Activated effector memory CD4-positive, alpha-beta T cell treated with anti-CD3 and anti-CD28 coated beads, Interleukin-2, amount 50 U/mL, for 16 hours (primary cell): ENCODE measurements at regions not wholly inside any gene's neighbourhood (a gene's known extent, or its start where the extent isn't known, plus 50 kb on each side); places are given as distances from the start of the nearest gene placed in this dataset.

Experiments used
- DNase-seq: peaks from one replicate; pipeline ENCODE4 v3.0.0-alpha.2; 2020

- DNase-seq, result no peak
Observed at GRCh38 chr5:124089578-124089977, 577.6 kb downstream of the CSNK1G3 start.

- no peak for DNase-seq
Observed at GRCh38 chr5:124088289-124089032, 576.5 kb downstream of the CSNK1G3 start.

DNA sequence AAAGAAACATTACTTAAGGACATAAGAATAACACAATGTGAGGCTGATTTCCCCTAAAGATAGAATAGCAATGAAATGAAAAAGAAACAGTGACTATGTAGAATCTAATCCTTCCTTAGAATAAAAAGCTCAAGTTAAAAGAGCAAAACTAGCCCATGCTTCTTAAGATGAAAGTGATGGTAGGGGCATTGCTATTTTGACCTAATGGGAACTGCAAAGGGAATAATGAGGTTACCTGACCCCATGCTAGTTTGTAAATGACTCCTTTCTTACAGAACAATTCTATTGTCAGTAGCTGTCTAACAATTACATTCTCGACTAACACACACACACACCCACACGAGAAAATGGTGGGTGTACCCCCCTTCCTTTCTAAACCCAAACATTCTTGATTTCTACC lies 575.8 kb downstream of the CSNK1G3 start:
- no peak for DNase-seq

GRCh38 chr5:124080256-124080655 lies 568.3 kb downstream of the CSNK1G3 start:
- DNase-seq, result no peak

- no peak for DNase-seq
Observed at GRCh38 chr5:124079062-124079461, 567.1 kb downstream of the CSNK1G3 start.

GRCh38 chr5:124074500-124074899 lies 562.5 kb downstream of the CSNK1G3 start:
- no peak for DNase-seq

DNA sequence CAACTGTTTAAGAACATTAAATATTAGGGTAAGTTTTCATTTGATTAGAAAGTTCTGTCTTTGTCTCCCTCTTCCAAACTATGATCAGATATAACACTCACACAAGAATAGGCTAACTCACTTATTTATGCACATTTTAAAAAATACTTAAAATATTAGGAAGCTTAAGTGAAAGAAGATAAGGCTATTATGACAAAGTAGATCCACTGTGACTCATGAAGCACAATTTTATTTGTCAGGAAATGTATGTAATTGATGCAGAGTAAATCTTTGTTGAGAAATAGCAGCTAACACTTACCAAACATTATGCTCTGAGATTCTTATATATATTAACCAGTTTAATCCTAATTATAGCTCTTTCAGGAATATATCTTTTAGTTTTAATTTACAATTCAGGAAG lies 560.6 kb downstream of the CSNK1G3 start:
- no peak for DNase-seq

GRCh38 chr5:124071039-124071438 lies 559.1 kb downstream of the CSNK1G3 start:
- DNase-seq, result no peak

DNA sequence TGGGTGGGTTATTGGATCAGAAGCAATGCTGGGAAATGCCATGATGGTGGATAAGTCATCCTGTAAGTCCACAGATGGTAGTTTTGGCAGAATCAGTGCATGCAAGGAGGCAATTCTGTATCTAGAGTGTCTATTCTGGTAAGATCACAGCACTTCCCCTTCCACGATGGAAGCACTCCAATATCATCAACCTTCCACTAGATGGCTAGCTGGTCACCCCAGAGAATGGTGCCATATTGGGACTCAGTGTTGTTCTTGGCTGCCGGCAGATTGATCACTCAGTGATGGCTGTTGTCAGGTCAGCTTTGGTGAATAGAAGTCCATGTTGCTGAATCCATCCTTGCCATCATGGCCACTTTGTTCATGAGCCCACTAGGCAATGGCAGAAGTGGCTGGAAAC lies 553.5 kb downstream of the CSNK1G3 start:
- DNase-seq, result no peak

GRCh38 chr5:124064956-124065355 lies 553.0 kb downstream of the CSNK1G3 start:
- DNase-seq, result no peak

- no peak for DNase-seq
Observed at GRCh38 chr5:124061663-124062062, 549.7 kb downstream of the CSNK1G3 start.

- no peak for DNase-seq
Observed at GRCh38 chr5:124061068-124061430, 549.1 kb downstream of the CSNK1G3 start.

DNA sequence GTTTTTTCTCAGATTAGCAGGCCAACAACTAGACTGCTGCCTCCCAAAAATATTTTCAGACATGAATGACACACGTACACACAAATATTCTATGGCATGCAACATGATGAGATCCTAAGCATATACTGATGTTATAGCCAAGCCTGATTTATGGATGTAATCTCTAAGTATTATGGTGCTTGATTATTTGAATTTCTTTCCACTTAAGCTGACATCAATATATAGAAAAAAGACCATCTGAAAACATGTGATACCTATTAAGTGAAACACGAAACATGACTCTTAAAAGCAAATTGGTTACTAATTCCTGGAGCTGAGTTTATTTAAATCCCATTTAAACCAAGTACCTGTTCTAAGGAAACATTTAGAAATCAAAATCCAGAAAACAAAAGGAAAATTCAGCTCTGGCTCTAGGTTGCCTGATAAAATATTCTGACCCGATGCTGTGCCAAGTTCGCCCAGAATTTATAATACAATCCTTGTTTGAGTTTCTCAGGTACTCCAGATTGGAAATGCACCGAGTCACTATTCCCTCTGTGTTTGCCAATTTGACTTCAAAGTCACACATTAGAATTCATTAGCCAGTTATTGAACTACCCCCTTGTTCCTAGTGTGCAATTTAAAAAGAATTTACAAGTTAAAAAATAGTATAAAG lies 548.6 kb downstream of the CSNK1G3 start:
- no peak for DNase-seq

GRCh38 chr5:124060011-124060410 lies 548.0 kb downstream of the CSNK1G3 start:
- DNase-seq, result no peak

GRCh38 chr5:124059200-124059599 lies 547.2 kb downstream of the CSNK1G3 start:
- DNase-seq, result no peak

DNA sequence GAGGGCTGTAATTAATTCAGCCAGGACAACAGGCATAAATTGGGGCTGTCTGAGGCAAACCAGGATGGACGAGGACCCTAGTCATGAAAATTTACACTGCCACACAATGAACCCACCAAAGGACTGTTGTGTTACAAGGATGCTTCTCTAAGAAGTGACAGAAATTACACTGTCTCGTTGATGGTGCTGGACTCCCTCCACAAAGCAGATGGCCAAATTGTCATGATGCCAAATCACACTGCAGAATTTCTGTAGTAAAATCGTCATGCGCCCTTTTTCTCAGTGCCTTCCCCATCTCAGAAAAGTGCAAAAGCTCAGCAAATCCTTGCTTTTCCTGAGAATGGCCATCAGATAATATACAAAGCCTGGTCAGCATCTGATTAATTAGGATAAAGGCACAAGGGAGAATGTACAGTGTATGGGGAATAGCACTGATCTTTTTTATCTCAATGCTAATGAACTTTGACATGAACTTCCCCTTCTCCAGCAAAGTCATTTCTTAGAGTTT lies 545.8 kb downstream of the CSNK1G3 start:
- DNase-seq, result no peak

DNA sequence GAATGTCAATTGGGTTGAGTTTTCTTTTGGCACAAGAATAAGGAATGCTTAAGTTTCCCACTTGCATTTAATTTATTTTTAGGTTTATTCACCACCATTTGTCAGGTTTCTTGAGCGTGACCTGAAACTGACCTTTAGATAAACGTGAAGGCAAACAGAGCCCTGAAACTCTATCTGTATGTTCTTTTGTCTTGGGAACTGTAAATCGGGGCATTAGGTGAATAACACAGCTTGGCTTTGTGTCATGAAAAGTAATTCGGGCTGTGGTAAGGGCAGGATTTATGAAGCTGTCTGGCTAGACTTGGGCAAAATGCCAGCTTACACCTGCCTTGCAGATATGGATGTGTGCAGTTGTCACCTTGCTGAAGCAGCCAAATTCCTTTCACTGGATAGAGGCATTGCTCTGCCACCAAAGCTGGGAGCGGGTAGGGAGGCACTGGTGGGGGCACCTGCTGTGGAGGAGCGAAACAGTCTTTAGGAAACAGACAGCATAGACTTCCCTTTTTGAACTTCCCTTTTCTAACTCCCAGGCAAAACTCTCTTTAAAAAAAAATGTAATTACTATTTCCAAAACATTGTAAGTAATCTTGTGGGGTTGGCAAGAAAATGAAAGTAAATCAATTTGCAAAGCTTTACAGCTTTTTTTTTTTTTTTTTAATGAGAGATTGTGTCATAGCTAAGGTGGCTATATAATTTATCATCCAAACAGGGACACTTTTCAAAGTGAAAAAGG lies 545.2 kb downstream of the CSNK1G3 start:
- DNase-seq, result no peak

DNA sequence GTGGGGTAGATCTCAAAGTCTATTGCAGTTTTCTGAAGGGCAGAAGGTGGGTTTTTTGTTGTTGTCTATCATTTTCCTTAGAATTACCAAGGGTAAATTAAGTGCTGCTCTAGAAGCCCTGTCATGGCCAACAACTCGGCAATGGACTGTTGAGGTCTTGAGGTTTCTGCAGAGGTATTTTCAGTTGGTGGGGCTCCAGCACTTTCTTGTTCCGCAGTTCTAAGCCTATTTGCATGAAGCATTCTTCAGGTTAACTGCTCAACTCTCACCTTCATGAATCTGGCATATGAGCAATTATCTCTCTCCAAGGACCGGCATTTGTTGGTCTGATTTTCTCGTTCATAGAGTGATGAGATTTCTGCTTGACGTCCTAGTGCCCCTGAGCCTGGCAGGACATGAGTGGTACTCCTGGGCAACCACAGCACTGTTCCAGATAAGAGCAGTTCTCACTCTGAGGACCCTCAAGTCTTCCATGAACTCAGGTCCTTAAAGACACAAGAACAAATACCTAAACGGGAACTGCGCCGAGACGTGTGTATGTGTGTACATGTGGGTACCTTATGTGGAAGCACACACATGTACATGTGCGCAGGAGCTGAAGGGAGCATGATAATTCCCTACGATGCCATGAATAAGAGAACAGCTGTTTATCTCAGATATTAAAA lies 544.5 kb downstream of the CSNK1G3 start:
- DNase-seq, result no peak

DNA sequence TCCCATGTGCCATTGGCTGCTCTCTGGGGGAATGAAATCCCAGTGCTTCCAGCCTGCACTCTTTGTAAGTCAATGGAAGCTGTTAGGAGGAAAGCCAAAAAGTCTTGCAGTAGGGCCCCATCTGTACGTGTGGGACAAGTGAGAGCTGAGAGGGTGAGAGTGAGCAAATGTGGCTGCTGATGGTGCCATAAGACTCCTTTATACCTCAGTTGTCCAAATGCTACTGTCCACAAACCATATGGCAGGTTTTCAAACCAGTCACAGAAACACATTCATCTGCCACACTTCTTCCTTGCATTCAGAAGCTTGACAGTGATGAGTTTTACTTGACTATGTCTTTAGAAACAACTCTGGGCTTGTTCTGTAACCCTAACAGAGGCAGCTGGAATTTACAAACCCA lies 543.8 kb downstream of the CSNK1G3 start:
- no peak for DNase-seq

DNA sequence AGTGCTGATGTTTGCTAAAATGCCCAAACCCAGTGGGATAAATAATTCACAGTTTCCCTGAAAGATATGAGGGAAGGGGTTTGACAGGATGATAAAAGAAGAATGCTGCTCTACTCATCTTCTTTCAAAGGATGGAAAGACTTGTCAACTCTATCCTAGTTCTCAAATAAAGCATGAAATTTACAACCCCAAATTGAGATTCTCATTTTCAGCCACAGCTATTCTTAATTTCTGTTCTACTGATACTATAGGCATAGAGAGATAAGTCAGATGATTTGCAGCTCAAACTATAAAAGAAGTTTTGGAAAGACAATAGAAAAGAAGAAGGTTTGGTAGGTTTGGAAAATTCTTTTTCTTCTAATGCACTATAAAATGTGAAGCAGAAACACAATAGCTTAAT lies 542.6 kb downstream of the CSNK1G3 start:
- DNase-seq, result no peak

- DNase-seq, result no peak
Observed at GRCh38 chr5:124053340-124053739, 541.4 kb downstream of the CSNK1G3 start.

DNA sequence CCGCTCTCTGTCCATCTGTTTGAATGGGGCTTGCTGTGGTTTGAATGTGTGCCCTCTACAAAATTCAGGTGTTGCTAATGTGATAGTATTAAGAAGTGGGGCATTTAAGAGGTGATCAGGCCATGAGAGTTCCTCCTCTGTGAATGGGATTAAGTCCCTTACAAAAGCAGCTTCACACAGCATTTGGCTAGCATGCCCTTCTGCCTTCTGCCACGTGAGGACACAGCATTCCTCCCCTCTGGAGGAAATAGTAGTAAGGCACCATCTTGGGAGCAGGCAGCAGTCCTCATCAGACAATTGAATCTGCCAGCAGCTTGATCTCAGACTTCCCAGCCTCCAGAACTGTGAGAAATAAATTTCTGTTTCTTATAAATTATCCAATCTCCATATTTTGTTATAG lies 540.2 kb downstream of the CSNK1G3 start:
- no peak for DNase-seq

DNA sequence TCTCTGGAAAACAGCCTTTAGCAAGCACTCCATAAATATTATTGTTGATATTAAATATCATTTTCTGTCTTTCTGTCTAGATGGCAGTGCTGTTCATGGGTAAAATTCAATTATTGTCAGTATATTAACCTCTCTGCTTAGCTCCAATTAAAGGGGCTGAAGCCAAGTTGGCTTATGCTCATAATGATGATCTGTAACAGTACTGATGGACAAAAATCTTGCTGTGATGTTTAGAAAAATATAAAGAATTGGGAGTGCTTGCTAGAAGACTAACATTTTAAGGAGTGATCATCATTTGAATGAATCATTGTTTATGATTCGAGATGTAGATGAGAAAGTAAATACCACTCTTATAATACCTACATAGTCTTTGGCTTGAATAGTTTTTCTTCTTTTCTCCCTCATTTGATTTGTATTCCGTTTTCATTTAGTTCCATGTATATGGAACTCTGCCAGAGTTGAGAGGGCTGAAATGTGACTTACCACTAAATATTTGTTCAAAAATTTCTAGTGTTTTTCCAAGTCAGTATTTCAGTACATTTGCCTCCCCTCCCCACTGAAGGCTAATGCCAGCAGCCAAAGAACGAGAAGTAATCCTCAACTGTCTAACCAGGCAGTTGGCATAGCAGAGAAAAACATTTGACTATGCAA lies 538.3 kb downstream of the CSNK1G3 start:
- DNase-seq, result no peak
